ENCODE measurements at regions not wholly inside any gene's neighbourhood (a gene's known extent, or its start where the extent isn't known, plus 50 kb on each side); places are given as distances from the start of the nearest gene placed in this dataset.
"Not testable (repeated sequence)": the region's sequence is repeated elsewhere in the genome, so short reads cannot be mapped to it uniquely, and the experiment has no call there.

DNA sequence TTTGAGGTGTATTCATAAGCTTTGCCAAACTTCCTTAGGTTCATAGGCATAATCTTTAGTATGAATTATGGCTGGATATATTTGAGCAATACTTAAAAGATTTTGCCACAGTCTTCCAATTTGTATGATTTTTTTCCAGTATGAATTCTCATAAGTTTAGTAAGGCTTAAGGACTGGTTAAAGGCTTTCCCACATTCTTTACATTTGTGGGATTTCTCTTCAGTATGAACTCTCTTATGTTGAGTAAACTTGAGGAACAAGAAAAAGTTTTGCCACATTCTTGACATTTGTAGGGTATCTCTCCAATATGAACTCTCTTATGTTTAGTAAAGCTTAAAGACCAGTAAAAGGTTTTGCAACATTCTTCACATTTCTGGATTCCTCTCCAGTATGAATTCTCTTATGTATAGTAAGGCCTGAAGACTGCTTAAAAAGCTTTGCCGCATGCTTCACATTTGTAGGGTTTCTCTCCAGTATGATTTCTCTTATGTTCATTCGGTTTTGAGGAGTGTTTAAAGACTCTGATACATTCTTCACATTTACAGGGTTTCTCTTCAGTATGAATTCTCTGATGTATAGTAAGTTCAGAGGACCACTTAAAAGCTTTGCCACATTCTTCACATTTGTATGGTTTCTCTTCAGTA lies 302.6 kb downstream of the ZNF33B start:
- TF ChIP-seq CTCF (IDR thresholded peaks at IDR 0.05; ENCODE audit: low read length); EZH2 (IDR thresholded peaks at IDR 0.05; ENCODE audit: borderline replicate concordance, low read length): not testable (repeated sequence)

Measured in OCI-LY1 (cell line).